ENCODE measurements at regions not wholly inside any gene's neighbourhood (a gene's known extent, or its start where the extent isn't known, plus 50 kb on each side); places are given as distances from the start of the nearest gene placed in this dataset.

DNA sequence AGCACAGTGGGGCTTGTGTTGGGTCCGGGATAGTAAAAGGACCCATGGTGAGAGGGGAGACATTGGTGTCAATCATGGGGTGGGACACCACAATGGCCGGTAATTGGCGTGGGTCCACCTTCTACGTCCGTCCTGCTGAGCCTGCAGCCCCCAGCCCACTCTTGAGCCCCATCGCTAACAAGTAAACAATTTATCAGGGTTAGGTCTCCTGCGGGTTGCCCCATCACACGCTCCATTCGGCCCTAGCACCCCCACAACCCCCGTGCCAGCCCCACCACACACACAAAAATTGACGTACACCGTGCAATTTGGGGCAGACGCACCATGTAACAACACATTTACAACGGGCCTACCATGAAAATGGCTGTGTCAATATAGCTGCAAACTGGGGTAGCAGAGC lies 86.5 kb upstream of the HTATIP2 start (continued):
- TF ChIP-seq, protein P1, sequence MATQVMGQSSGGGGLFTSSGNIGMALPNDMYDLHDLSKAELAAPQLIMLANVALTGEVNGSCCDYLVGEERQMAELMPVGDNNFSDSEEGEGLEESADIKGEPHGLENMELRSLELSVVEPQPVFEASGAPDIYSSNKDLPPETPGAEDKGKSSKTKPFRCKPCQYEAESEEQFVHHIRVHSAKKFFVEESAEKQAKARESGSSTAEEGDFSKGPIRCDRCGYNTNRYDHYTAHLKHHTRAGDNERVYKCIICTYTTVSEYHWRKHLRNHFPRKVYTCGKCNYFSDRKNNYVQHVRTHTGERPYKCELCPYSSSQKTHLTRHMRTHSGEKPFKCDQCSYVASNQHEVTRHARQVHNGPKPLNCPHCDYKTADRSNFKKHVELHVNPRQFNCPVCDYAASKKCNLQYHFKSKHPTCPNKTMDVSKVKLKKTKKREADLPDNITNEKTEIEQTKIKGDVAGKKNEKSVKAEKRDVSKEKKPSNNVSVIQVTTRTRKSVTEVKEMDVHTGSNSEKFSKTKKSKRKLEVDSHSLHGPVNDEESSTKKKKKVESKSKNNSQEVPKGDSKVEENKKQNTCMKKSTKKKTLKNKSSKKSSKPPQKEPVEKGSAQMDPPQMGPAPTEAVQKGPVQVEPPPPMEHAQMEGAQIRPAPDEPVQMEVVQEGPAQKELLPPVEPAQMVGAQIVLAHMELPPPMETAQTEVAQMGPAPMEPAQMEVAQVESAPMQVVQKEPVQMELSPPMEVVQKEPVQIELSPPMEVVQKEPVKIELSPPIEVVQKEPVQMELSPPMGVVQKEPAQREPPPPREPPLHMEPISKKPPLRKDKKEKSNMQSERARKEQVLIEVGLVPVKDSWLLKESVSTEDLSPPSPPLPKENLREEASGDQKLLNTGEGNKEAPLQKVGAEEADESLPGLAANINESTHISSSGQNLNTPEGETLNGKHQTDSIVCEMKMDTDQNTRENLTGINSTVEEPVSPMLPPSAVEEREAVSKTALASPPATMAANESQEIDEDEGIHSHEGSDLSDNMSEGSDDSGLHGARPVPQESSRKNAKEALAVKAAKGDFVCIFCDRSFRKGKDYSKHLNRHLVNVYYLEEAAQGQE (IDR thresholded peaks at IDR 0.05): no peak

DNA sequence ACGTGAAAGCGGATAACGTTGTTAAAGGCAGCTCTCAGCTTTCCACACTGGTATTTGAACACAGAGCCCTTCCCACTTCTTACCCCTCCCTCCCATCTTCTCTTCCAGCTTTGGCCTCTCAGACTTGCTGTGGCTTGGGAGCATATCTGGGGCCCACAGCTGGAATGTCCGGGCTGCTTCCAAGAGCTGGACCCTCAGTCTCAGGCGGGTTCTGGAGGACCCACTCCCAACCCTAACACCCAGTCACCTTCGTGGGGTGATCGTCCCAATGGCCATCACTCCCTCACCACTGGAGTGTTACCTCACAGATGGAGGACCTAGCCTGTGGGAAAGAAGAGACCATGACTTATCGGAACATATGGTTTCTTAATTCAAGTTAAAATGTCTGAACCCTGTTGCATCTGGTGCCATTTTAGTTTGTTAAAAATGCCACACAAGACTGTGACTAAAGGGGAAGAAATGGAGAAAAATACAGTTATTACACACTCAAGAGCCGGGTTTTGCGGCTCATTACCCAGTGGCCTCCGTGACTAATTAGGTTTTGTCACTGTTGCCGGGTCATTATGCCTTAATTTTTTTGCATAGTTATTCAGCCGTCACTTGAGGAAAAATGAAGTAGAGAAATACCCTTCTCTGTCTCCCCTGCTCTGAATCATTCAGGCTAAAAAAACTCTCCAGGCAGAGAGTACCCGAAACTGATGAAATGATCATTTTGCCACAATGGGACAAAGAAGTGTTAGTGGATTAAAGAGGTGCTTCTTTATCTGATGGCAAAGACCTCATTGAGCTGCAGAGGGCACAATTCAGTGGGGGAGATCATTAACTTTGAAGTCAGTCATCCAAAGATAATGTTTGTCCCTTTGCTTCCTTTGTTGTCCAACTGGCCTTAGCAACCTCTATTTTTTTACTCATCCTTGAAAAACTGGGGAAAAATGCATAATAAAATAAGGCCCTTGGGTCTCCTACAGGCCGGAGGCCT lies 87.2 kb upstream of the HTATIP2 start:
- TF ChIP-seq HNF4A (conservative IDR thresholded peaks at IDR 0.05) (no peak), HNF4G (IDR thresholded peaks at IDR 0.05) (no peak), RAD21 (IDR thresholded peaks at IDR 0.05) (no peak), GABPA (IDR thresholded peaks at IDR 0.05 in 1 of 2, conservative IDR thresholded peaks at IDR 0.05 in 1 of 2) (no peak), YY1 (IDR thresholded peaks at IDR 0.05) (no peak), NR2F2 (IDR thresholded peaks at IDR 0.05) (no peak), TAF1 (conservative IDR thresholded peaks at IDR 0.05) (no peak), EGR1 (IDR thresholded peaks at IDR 0.05; ENCODE audit: low read depth in 2 of 2) (no peak), JUND (IDR thresholded peaks at IDR 0.05) (no peak), FOXA1 (IDR thresholded peaks at IDR 0.05) (no peak), RXRA (IDR thresholded peaks at IDR 0.05) (no peak), FOXA2 (IDR thresholded peaks at IDR 0.05) (no peak), SP1 (IDR thresholded peaks at IDR 0.05) (no peak)
- TF ChIP-seq, protein P2, sequence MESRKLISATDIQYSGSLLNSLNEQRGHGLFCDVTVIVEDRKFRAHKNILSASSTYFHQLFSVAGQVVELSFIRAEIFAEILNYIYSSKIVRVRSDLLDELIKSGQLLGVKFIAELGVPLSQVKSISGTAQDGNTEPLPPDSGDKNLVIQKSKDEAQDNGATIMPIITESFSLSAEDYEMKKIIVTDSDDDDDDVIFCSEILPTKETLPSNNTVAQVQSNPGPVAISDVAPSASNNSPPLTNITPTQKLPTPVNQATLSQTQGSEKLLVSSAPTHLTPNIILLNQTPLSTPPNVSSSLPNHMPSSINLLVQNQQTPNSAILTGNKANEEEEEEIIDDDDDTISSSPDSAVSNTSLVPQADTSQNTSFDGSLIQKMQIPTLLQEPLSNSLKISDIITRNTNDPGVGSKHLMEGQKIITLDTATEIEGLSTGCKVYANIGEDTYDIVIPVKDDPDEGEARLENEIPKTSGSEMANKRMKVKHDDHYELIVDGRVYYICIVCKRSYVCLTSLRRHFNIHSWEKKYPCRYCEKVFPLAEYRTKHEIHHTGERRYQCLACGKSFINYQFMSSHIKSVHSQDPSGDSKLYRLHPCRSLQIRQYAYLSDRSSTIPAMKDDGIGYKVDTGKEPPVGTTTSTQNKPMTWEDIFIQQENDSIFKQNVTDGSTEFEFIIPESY (IDR thresholded peaks at IDR 0.05): no peak
- TF ChIP-seq, protein P3, sequence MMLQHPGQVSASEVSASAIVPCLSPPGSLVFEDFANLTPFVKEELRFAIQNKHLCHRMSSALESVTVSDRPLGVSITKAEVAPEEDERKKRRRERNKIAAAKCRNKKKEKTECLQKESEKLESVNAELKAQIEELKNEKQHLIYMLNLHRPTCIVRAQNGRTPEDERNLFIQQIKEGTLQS (IDR thresholded peaks at IDR 0.05): no peak
- TF ChIP-seq, protein P1 (IDR thresholded peaks at IDR 0.05): no peak
- TF ChIP-seq, protein P4, sequence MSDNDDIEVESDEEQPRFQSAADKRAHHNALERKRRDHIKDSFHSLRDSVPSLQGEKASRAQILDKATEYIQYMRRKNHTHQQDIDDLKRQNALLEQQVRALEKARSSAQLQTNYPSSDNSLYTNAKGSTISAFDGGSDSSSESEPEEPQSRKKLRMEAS (IDR thresholded peaks at IDR 0.05): no peak
- TF ChIP-seq, protein P5, sequence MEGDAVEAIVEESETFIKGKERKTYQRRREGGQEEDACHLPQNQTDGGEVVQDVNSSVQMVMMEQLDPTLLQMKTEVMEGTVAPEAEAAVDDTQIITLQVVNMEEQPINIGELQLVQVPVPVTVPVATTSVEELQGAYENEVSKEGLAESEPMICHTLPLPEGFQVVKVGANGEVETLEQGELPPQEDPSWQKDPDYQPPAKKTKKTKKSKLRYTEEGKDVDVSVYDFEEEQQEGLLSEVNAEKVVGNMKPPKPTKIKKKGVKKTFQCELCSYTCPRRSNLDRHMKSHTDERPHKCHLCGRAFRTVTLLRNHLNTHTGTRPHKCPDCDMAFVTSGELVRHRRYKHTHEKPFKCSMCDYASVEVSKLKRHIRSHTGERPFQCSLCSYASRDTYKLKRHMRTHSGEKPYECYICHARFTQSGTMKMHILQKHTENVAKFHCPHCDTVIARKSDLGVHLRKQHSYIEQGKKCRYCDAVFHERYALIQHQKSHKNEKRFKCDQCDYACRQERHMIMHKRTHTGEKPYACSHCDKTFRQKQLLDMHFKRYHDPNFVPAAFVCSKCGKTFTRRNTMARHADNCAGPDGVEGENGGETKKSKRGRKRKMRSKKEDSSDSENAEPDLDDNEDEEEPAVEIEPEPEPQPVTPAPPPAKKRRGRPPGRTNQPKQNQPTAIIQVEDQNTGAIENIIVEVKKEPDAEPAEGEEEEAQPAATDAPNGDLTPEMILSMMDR (IDR thresholded peaks at IDR 0.05; ENCODE audit: low read depth, low read length, missing input control): no peak
- WGBS: 85% methylated on average over 15 of the region's 15 CpGs
- no peak for DNase-seq (ENCODE audit: low spot score)
- Histone ChIP-seq H3K27me3 (ENCODE audit: control insufficient read depth in 4 of 4, insufficient read depth in 4 of 4, low read length in 3 of 4) (peaks cover 0 to 9% (median under 1%) of the 10 kb centered on the region in 4 donors), H3K9ac (ENCODE audit: low read depth in 1 of 2, low read length in 2 of 2) (no peak overlapping the region), H3K27ac (ENCODE audit: low read depth in 1 of 2, low read length in 2 of 2) (no peak overlapping the region), H3K4me1 (ENCODE audit: control insufficient read depth in 4 of 4, insufficient read depth in 4 of 4, low read length in 3 of 4) (no peaks in the 10 kb centered on the region), H3K9me3 (ENCODE audit: control insufficient read depth in 4 of 4, low read length in 3 of 4) (no peaks in the 10 kb centered on the region), H3K4me3 (ENCODE audit: low read depth in 1 of 3, low read length in 3 of 3) (no peak overlapping the region), H3K36me3 (ENCODE audit: control insufficient read depth in 4 of 4, insufficient read depth in 3 of 4, low read depth in 1 of 4, low read length in 3 of 4) (no peaks in the 10 kb centered on the region)

All from liver (tissue), 8 donors.